ENCODE measurements at regions not wholly inside any gene's neighbourhood (a gene's known extent, or its start where the extent isn't known, plus 50 kb on each side); places are given as distances from the start of the nearest gene placed in this dataset.
"Not testable (repeated sequence)": the region's sequence is repeated elsewhere in the genome, so short reads cannot be mapped to it uniquely, and the experiment has no call there.

- no peak for DNase-seq (ENCODE audit: low spot score)
- TF ChIP-seq CTCF (IDR thresholded peaks at IDR 0.05; ENCODE audit: extremely low read depth, missing control alignments) = no peak
Observed at GRCh38 chr14:105911006-105911847, 384.8 kb downstream of the TMEM121 start.

GRCh38 chr14:105911848-105912292, 385.5 kb downstream of the TMEM121 start:
- DNase-seq (ENCODE audit: low spot score) = not testable (repeated sequence)

- no peak for DNase-seq (ENCODE audit: low spot score)
- TF ChIP-seq CTCF (IDR thresholded peaks at IDR 0.05; ENCODE audit: extremely low read depth, missing control alignments) = no peak
Observed at GRCh38 chr14:105912641-105913180, 386.3 kb downstream of the TMEM121 start.

GRCh38 chr14:105913221-105913620, 386.8 kb downstream of the TMEM121 start:
- TF ChIP-seq CTCF (IDR thresholded peaks at IDR 0.05; ENCODE audit: extremely low read depth, missing control alignments) = no peak
- DNase-seq (ENCODE audit: low spot score) = no peak

GRCh38 chr14:105913861-105914260, 387.5 kb downstream of the TMEM121 start:
- DNase-seq (ENCODE audit: low spot score) = no peak
- no peak for TF ChIP-seq CTCF (IDR thresholded peaks at IDR 0.05; ENCODE audit: extremely low read depth, missing control alignments)

- DNase-seq (ENCODE audit: low spot score) = not testable (repeated sequence)
Observed at GRCh38 chr14:105914281-105914680, 387.9 kb downstream of the TMEM121 start.

- no peak for DNase-seq (ENCODE audit: low spot score)
- no peak for TF ChIP-seq CTCF (IDR thresholded peaks at IDR 0.05; ENCODE audit: extremely low read depth, missing control alignments)
Observed at GRCh38 chr14:105914738-105915385, 388.5 kb downstream of the TMEM121 start.

- not testable (repeated sequence) for DNase-seq (ENCODE audit: low spot score)
Observed at GRCh38 chr14:105915546-105915945, 389.2 kb downstream of the TMEM121 start.

GRCh38 chr14:105917136-105917932, 391.0 kb downstream of the TMEM121 start:
- not testable (repeated sequence) for DNase-seq (ENCODE audit: low spot score)

Data from GM20000 (cell line).